Fibroblast of villous mesenchyme (primary cell): ENCODE measurements at regions not wholly inside any gene's neighbourhood (a gene's known extent, or its start where the extent isn't known, plus 50 kb on each side); places are given as distances from the start of the nearest gene placed in this dataset.

ENCODE experiments used
- DNase-seq: peaks from one replicate; pipeline ENCODE4 v3.0.0-alpha.2; 2010; ENCODE audit warnings: low read depth
- H3K4me3 ChIP-seq: 2 replicates; pipeline ENCODE4 v1.5.1; 2011; ENCODE audit warnings: low read depth, mild to moderate bottlenecking, low read length
- TF ChIP-seq, protein P1 (sequence below): IDR thresholded peaks from 2 replicates; pipeline ENCODE4 v1.5.1; 2012; ENCODE audit warnings: low read depth, mild to moderate bottlenecking, low read length; ENCODE audit not compliant: insufficient read depth

DNA sequence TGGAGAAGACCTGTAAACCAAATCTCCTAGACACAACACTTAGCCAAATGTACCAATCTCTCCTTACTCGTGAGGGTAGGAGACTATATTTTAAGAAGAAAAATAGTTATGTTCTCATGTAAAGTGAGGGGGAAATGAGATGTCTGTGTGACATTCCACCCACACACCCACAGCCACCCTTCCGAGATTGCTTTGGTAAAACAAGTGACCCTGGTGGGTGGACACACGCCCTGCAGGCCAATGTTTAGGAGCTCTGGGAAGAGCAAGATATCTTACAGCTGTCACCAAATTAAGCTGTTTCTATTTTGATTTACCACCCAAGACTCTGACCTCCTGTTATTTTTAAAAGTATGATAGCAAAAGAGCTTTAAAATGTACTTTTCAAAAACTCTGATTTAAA is 147.2 kb upstream of the PFKP start:
- no peak for DNase-seq
- H3K4me3 ChIP-seq = no peak overlapping the region
- TF ChIP-seq, protein P1, sequence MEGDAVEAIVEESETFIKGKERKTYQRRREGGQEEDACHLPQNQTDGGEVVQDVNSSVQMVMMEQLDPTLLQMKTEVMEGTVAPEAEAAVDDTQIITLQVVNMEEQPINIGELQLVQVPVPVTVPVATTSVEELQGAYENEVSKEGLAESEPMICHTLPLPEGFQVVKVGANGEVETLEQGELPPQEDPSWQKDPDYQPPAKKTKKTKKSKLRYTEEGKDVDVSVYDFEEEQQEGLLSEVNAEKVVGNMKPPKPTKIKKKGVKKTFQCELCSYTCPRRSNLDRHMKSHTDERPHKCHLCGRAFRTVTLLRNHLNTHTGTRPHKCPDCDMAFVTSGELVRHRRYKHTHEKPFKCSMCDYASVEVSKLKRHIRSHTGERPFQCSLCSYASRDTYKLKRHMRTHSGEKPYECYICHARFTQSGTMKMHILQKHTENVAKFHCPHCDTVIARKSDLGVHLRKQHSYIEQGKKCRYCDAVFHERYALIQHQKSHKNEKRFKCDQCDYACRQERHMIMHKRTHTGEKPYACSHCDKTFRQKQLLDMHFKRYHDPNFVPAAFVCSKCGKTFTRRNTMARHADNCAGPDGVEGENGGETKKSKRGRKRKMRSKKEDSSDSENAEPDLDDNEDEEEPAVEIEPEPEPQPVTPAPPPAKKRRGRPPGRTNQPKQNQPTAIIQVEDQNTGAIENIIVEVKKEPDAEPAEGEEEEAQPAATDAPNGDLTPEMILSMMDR = no peak

DNA sequence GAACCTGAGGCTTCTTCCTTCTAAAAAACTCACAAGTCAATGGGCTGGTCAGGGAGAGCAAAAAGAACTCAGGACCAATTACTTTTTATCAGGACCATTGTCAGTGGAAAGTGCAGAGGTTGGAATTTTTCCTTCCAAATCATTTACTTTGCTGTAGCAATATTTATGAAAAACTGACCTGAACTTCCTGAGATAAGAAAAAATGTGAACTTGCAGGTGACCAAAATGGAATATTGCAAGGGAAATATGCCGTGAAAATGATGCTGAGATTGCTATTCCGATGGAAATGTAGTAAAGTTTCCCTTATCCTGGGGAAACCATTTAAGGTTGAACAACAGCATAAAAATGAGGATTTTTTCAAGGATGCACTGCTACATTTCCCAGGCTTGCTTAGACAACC is 148.3 kb upstream of the PFKP start:
- TF ChIP-seq, protein P1 = no peak
- no peak for DNase-seq
- no peak overlapping the region for H3K4me3 ChIP-seq

DNA sequence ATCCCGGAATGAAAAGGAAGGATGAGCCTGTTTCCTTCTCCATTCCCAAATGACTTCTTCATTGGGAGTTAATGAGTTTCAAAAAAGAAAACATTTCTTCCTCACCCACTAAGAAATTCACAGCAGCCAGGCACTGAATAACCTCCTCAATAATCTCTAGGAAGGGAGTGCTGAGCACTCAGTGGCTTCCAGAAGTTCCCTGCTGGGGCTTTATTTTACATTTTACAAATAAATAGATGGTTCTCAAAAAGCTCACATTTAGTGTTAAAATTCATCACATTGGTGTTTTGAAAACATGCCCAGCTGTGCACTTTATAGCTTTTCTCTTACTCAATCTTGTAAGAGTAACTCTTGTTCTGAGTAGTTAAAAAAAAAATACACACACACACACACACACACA is 148.9 kb upstream of the PFKP start:
- no peak overlapping the region for H3K4me3 ChIP-seq
- TF ChIP-seq, protein P1 = no peak
- DNase-seq = no peak

DNA sequence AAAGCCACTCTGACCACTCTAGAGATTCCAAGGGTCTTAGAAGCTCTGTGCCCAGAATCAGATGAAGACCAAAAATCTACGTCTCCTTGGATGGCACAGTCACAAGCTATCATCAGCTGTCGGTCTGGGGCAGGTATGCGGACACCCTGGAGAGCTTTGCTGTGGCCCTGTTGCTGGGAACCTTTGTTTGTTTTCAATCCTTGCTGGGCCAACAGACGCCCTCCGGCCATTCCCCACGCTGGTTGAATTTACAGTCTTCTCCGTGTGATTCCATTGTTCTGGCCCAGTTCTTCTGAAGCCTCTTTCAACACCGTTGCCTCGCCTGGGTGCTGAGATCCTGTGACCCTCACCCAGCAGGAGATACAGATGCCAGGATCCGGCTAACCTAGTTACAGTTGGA is 149.4 kb upstream of the PFKP start:
- H3K4me3 ChIP-seq = no peak overlapping the region
- TF ChIP-seq, protein P1 = no peak
- DNase-seq = no peak

DNA sequence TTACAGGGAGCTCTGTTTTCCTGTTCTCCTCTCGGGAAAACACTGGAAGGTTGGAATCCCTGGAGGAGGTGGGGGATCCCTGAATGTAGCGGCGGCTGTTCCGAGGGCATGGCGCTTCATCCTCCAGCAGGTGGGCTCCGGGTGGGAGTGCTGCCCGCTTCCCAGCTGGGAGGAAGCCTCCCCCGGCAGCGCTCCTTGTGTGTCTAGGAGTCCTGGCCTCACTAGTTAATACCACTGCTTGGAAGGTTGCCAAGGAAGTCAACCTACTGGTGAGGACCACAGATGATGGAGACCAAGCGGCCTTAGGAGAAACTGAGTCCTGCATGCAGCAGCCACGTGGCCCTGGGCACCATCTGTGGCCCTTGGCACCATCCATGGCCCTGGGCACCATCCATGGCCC is 151.9 kb upstream of the PFKP start:
- H3K4me3 ChIP-seq = no peak overlapping the region
- no peak for DNase-seq
- TF ChIP-seq, protein P1 = no peak

DNA sequence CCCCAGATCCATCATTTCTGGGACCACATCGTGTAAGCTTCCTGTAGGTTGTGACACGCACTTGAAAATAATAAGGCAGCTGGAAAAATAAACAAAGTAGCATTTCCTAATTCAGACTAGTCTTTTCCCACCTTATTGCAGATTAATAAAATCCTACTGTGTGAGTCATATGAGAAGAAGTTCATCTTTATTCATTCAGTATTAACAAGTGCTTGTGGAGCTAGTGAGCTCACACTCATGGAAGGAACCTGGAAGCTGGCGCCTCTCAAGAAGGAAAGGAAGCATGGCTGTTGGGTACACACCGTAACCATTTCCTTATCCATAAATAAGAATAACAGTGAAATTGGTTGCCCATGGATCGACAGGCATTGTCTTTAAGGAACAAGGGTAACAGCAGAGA is 152.6 kb upstream of the PFKP start:
- DNase-seq = no peak
- H3K4me3 ChIP-seq = no peak overlapping the region
- TF ChIP-seq, protein P1 = no peak

DNA sequence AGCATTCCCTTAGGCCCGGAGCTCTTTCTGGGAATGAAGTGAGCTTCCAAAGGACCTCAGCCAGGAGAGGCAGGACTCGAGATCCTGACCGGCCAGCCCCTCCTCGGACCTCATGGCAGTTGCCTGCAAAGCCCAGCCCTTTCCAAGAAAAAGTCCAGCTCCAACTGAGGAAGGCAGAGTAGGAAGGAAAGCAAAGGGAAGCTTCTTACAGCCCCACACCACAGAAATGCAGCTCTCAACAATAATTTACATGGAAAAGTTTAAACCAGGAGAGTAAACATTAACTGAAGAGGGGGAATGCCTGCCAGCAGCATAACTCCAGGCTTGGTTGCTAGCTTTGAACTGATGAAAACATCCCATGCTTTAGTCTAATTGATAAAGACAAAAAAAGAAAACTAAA is 153.9 kb upstream of the PFKP start:
- DNase-seq = no peak
- TF ChIP-seq, protein P1 = no peak
- no peak overlapping the region for H3K4me3 ChIP-seq
